PC-3 (cell line): ENCODE measurements at regions not wholly inside any gene's neighbourhood (a gene's known extent, or its start where the extent isn't known, plus 50 kb on each side); places are given as distances from the start of the nearest gene placed in this dataset.

Experiments
- ATAC-seq: fragments of 200-7000 bp; cut with Tn5 transposase; 2 replicates; pipeline ENCODE4 v1.9.1; 2020; ENCODE audit warnings: mild to moderate bottlenecking, moderate library complexity
- BruUV-seq: library from RNA; stranded (reverse); fragments of 400-500 nt; replicated peaks from 2 replicates; lab custom pipeline; 2021; lab: Mats Ljungman, UMichigan
- CTCF ChIA-PET: fragments of 300-600 bp; sonication (Branson Sonifier 250); formaldehyde crosslinking; loops from one replicate; lab custom pipeline; 2022; ENCODE audit warnings: antibody characterized with exemption; lab: Charles Lee
- POLR2A ChIA-PET: fragments of 300-600 bp; sonication (Branson Sonifier 250); formaldehyde crosslinking; loops from one replicate; lab custom pipeline; 2022; ENCODE audit warnings: antibody characterized with exemption; ENCODE audit not compliant: unreplicated experiment; lab: Charles Lee
- DNase-seq: peaks from one replicate; pipeline ENCODE4 v3.0.0-alpha.2; 2015
- H2AFZ ChIP-seq: fragments of 300-600 bp; sonication (generic); 2 replicates; pipeline ENCODE4 v1.6.0; 2016; ENCODE audit warnings: antibody characterized with exemption, low read length
- H3F3A ChIP-seq: fragments of 300-600 bp; sonication (generic); one replicate; pipeline ENCODE4 v1.6.0; 2017; ENCODE audit warnings: antibody characterized with exemption, low read length, control low read depth, mild to moderate bottlenecking; ENCODE audit not compliant: unreplicated experiment
- H3K27ac ChIP-seq: fragments of 300-600 bp; sonication (generic); 2 replicates; pipeline ENCODE4 v1.5.1; 2016; ENCODE audit warnings: mild to moderate bottlenecking, low read length
- H3K27me3 ChIP-seq: fragments of 300-600 bp; sonication (generic); 2 replicates; pipeline ENCODE4 v1.6.1; 2016; ENCODE audit warnings: low read length, mixed read lengths
- H3K36me3 ChIP-seq: fragments of 300-600 bp; sonication (generic); 2 replicates; pipeline ENCODE4 v1.6.1; 2016; ENCODE audit warnings: low read depth, mixed run types, low read length, mixed read lengths
- H3K4me1 ChIP-seq: fragments of 300-600 bp; sonication (generic); 2 replicates; pipeline ENCODE4 v1.5.1; 2016; ENCODE audit warnings: low read length; ENCODE audit not compliant: insufficient read depth
- H3K4me2 ChIP-seq: fragments of 300-600 bp; sonication (generic); 2 replicates; pipeline ENCODE4 v1.6.0; 2016; ENCODE audit warnings: low read length
- H3K4me3 ChIP-seq: fragments of 300-600 bp; sonication (generic); 2 replicates; pipeline ENCODE4 v1.5.1; 2016; ENCODE audit warnings: mild to moderate bottlenecking, low read length, mixed read lengths
- H3K79me2 ChIP-seq: fragments of 300-600 bp; sonication (generic); 2 replicates; pipeline ENCODE4 v1.6.1; 2017; ENCODE audit warnings: low read length, mixed read lengths
- H3K9ac ChIP-seq: fragments of 300-600 bp; sonication (generic); 2 replicates; pipeline ENCODE4 v1.6.0; 2016; ENCODE audit warnings: mild to moderate bottlenecking, low read length
- H3K9me2 ChIP-seq: fragments of 300-600 bp; sonication (generic); replicated peaks from 2 replicates; pipeline ENCODE4 v1.6.1; 2016; ENCODE audit warnings: mixed run types, low read length, mixed read lengths
- H3K9me3 ChIP-seq: fragments of 300-600 bp; sonication (generic); 2 replicates; pipeline ENCODE4 v1.6.1; 2016; ENCODE audit warnings: low read length, mixed read lengths
- H4K20me1 ChIP-seq: fragments of 300-600 bp; sonication (generic); 2 replicates; pipeline ENCODE4 v1.6.1; 2016; ENCODE audit warnings: low read length, mixed read lengths
- EZH2 ChIP-seq: fragments of 300-600 bp; sonication (generic); IDR thresholded peaks from one replicate; pipeline ENCODE4 v1.6.1; 2017; ENCODE audit warnings: antibody characterized with exemption, mild to moderate bottlenecking, low read length; ENCODE audit not compliant: unreplicated experiment
- EZH2phosphoT487 ChIP-seq: fragments of 300-600 bp; sonication (generic); IDR thresholded peaks from 2 replicates; pipeline ENCODE4 v1.6.1; 2018; ENCODE audit warnings: mild to moderate bottlenecking, antibody characterized with exemption, low read length, borderline replicate concordance
- intact Hi-C: fragments of 100-400 bp; cut with micrococcal nuclease; formaldehyde crosslinking; loops from 2 replicates; pipeline ENCODE4 v1.9.0; 2023
- TF ChIP-seq, protein P1 (sequence below): fragments of 300-600 bp; sonication (generic); conservative IDR thresholded peaks from 2 replicates; pipeline ENCODE4 v1.5.1; 2017; ENCODE audit warnings: antibody characterized with exemption, low read depth, mild to moderate bottlenecking, low read length

DNA sequence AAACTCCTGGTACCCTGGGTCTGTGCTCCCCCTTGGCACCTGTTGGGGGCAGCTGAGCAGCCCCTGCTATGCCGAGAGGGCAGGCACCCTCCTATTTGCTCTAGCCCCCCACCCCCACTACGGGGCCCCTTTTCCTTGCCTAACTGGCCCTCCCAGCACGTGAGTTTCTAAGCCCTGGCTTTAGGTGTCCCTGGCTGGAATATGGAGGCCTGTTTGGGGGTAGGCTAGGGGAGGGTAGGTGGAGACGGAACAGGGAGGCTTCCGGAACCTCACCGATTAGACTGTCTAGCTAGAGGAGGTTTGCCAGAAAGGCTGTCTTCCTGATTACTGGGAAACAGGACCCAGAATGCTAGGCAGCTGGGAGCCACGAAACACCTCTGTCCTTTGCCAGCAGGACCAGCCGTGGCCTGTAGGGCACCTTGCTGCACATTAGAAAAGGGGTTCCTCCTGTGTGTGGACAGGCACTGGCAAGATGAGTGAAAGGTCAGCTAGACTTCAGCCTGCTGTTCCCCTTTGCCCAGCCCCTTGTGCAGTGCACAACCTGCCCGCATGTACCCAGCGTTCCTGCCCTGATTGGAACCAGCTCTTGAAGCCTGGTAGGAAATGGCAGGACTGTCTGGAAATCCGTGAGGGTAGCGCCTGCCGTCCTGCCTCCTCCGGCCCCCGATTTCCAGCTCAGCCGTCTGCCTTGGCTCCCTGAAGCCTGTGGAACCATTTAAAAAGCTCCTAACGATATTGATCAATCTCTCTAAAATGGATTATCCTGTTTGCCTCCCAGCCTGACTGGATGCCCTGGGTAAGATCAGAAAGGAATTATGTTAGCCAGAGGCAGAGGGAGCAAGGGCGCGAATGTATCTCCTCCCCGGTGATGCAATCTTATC, 83.4 kb upstream of the GSE1 start:
- no peak overlapping the region for H3K27ac ChIP-seq
- no TSS peak for BruUV-seq
- H3K9me2 ChIP-seq, result no peaks in the 10 kb centered on the region
- DNase-seq (no peak), ATAC-seq (no peak)
- TF ChIP-seq, protein P1, sequence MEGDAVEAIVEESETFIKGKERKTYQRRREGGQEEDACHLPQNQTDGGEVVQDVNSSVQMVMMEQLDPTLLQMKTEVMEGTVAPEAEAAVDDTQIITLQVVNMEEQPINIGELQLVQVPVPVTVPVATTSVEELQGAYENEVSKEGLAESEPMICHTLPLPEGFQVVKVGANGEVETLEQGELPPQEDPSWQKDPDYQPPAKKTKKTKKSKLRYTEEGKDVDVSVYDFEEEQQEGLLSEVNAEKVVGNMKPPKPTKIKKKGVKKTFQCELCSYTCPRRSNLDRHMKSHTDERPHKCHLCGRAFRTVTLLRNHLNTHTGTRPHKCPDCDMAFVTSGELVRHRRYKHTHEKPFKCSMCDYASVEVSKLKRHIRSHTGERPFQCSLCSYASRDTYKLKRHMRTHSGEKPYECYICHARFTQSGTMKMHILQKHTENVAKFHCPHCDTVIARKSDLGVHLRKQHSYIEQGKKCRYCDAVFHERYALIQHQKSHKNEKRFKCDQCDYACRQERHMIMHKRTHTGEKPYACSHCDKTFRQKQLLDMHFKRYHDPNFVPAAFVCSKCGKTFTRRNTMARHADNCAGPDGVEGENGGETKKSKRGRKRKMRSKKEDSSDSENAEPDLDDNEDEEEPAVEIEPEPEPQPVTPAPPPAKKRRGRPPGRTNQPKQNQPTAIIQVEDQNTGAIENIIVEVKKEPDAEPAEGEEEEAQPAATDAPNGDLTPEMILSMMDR, result no peak
- TF ChIP-seq EZH2phosphoT487 (no peak), EZH2 (no peak)
- no peaks in the 10 kb centered on the region for H3F3A ChIP-seq
- ChIA-PET CTCF (no interaction called here), POLR2A (no interaction called here)
- H2AFZ ChIP-seq, result no peak overlapping the region
- H3K4me3 ChIP-seq, result no peak overlapping the region
- peaks cover 4% of the 10 kb centered on the region for H3K4me1 ChIP-seq
- no peak overlapping the region for H3K9ac ChIP-seq
- no peaks in the 10 kb centered on the region for H3K9me3 ChIP-seq
- H4K20me1 ChIP-seq, result no peaks in the 10 kb centered on the region
- no peak overlapping the region for H3K4me2 ChIP-seq
- intact Hi-C loops, result no loop called here
- no peaks in the 10 kb centered on the region for H3K36me3 ChIP-seq
- no peaks in the 10 kb centered on the region for H3K79me2 ChIP-seq
- no peaks in the 10 kb centered on the region for H3K27me3 ChIP-seq

DNA sequence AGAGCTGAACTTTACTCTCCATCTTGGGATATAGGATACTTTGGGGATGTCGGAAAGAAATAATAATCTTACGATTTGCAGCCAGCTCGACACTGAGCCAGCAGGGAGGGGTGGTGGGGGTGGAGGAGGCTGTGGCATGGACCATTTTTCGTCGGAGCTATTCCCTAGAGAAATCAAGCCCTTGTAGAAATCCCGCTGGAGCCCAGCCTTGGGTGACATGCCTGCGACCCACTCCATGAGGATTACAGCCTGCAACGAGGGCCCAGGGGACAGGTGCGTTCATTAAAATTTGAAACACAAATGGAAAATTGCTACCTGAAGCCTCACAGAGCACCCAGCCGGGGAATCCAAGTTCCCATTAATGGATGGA, 82.8 kb upstream of the GSE1 start:
- intact Hi-C loops, result no loop called here
- H3K4me2 ChIP-seq, result no peak overlapping the region
- no peak overlapping the region for H2AFZ ChIP-seq
- no peaks in the 10 kb centered on the region for H4K20me1 ChIP-seq
- no peaks in the 10 kb centered on the region for H3K27me3 ChIP-seq
- CTCF ChIA-PET, result no interaction called here
- H3K79me2 ChIP-seq, result no peaks in the 10 kb centered on the region
- no peak overlapping the region for H3K4me3 ChIP-seq
- no peak overlapping the region for H3K27ac ChIP-seq
- no peak for TF ChIP-seq EZH2phosphoT487
- TF ChIP-seq EZH2, result no peak
- TF ChIP-seq, protein P1, result no peak
- POLR2A ChIA-PET, result no interaction called here
- no peaks in the 10 kb centered on the region for H3K9me3 ChIP-seq
- no peak overlapping the region for H3K9ac ChIP-seq
- no peak for ATAC-seq
- BruUV-seq, result no TSS peak
- no peaks in the 10 kb centered on the region for H3K36me3 ChIP-seq
- H3K4me1 ChIP-seq, result no peaks in the 10 kb centered on the region
- H3K9me2 ChIP-seq, result no peaks in the 10 kb centered on the region
- DNase-seq, result no peak
- no peaks in the 10 kb centered on the region for H3F3A ChIP-seq

DNA sequence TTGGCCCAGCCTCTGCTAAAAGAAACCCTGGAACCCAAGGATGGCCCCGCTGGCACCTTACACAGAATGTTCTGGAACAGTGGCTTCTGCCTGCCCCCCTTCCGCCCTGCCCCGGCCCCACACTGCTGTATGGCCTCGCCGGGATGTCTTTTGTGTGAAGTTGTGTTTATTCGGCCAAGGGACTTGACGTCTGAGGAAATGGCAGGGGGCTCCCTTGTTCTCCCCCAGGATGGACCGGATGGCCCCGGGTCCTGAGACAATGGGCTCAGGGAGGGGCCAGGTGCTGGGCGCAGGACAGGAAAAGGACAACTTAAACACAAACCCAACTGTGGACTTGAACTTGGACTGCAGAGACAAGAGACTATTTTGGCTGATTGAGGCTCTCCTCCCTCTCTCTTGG, 81.6 kb upstream of the GSE1 start:
- TF ChIP-seq EZH2, result no peak
- TF ChIP-seq, protein P1, result no peak
- Histone ChIP-seq H3K4me1 (no peaks in the 10 kb centered on the region), H2AFZ (no peak overlapping the region), H3K27me3 (no peaks in the 10 kb centered on the region), H3K4me2 (no peak overlapping the region), H3K4me3 (no peak overlapping the region), H4K20me1 (no peaks in the 10 kb centered on the region), H3K9me2 (no peaks in the 10 kb centered on the region), H3K27ac (no peak overlapping the region), H3K9ac (no peak overlapping the region), H3K79me2 (no peaks in the 10 kb centered on the region), H3K36me3 (no peaks in the 10 kb centered on the region), H3K9me3 (no peaks in the 10 kb centered on the region), H3F3A (no peaks in the 10 kb centered on the region)
- no TSS peak for BruUV-seq
- DNase-seq (no peak), ATAC-seq (no peak)
- CTCF ChIA-PET, result no interaction called here
- POLR2A ChIA-PET, result no interaction called here
- intact Hi-C loops, result no loop called here
